ENCODE measurements at regions not wholly inside any gene's neighbourhood (a gene's known extent, or its start where the extent isn't known, plus 50 kb on each side); places are given as distances from the start of the nearest gene placed in this dataset.

- no peaks in the 10 kb centered on the region for H4K20me1 ChIP-seq (ENCODE audit: insufficient read depth, low read length)
- H3K4me2 ChIP-seq (ENCODE audit: low read length): no peak overlapping the region
- no peaks in the 10 kb centered on the region for H3K27me3 ChIP-seq (ENCODE audit: insufficient read depth, low read length)
- no peak overlapping the region for H3K9ac ChIP-seq (ENCODE audit: low read length)
- no peaks in the 10 kb centered on the region for H3K9me2 ChIP-seq (ENCODE audit: low read depth, low read length)
- no peak overlapping the region for H2AFZ ChIP-seq (ENCODE audit: low read length)
- H3K4me3 ChIP-seq (ENCODE audit: low read depth, low read length, poor library complexity, severe bottlenecking): no peak overlapping the region
- TF ChIP-seq CTCF (IDR thresholded peaks at IDR 0.05; ENCODE audit: low read length) (no peak), EZH2 (IDR thresholded peaks at IDR 0.05; ENCODE audit: borderline replicate concordance, low read length) (no peak)
- no peaks in the 10 kb centered on the region for H3F3A ChIP-seq (ENCODE audit: insufficient read depth, low read length)
- H3K4me1 ChIP-seq (ENCODE audit: insufficient read depth, low read length, severe bottlenecking): no peaks in the 10 kb centered on the region
- H3K36me3 ChIP-seq (ENCODE audit: insufficient read depth, low read length): no peaks in the 10 kb centered on the region
- no peaks in the 10 kb centered on the region for H3K79me2 ChIP-seq (ENCODE audit: insufficient read depth, low read length)
- no peak overlapping the region for H3K27ac ChIP-seq (ENCODE audit: low read depth, low read length, poor library complexity, severe bottlenecking)
- no peaks in the 10 kb centered on the region for H3K9me3 ChIP-seq (ENCODE audit: low read length)
Observed at GRCh38 chr13:38024431-38024830, 154.9 kb upstream of the TRPC4 start.

- Histone ChIP-seq H3F3A (ENCODE audit: insufficient read depth, low read length) (no peaks in the 10 kb centered on the region), H3K4me2 (ENCODE audit: low read length) (no peak overlapping the region), H3K27ac (ENCODE audit: low read depth, low read length, poor library complexity, severe bottlenecking) (no peak overlapping the region), H3K4me3 (ENCODE audit: low read depth, low read length, poor library complexity, severe bottlenecking) (no peak overlapping the region), H3K79me2 (ENCODE audit: insufficient read depth, low read length) (no peaks in the 10 kb centered on the region; the same call in 1 of the 2 replicates), H3K36me3 (ENCODE audit: insufficient read depth, low read length) (no peaks in the 10 kb centered on the region), H3K27me3 (ENCODE audit: insufficient read depth, low read length) (no peaks in the 10 kb centered on the region), H3K9me2 (ENCODE audit: low read depth, low read length) (no peaks in the 10 kb centered on the region), H2AFZ (ENCODE audit: low read length) (no peak overlapping the region), H3K9me3 (ENCODE audit: low read length) (no peaks in the 10 kb centered on the region), H3K9ac (ENCODE audit: low read length) (no peak overlapping the region), H3K4me1 (ENCODE audit: insufficient read depth, low read length, severe bottlenecking) (no peaks in the 10 kb centered on the region), H4K20me1 (ENCODE audit: insufficient read depth, low read length) (no peaks in the 10 kb centered on the region)
- TF ChIP-seq CTCF (IDR thresholded peaks at IDR 0.05; ENCODE audit: low read length) (no peak), EZH2 (IDR thresholded peaks at IDR 0.05; ENCODE audit: borderline replicate concordance, low read length) (no peak)
Observed at GRCh38 chr13:38017320-38017719, 147.7 kb upstream of the TRPC4 start.

- no peaks in the 10 kb centered on the region for H4K20me1 ChIP-seq (ENCODE audit: insufficient read depth, low read length)
- no peaks in the 10 kb centered on the region; the same call in 1 of the 2 replicates for H3K79me2 ChIP-seq (ENCODE audit: insufficient read depth, low read length)
- no peaks in the 10 kb centered on the region for H3F3A ChIP-seq (ENCODE audit: insufficient read depth, low read length)
- no peaks in the 10 kb centered on the region for H3K9me3 ChIP-seq (ENCODE audit: low read length)
- no peaks in the 10 kb centered on the region for H3K4me1 ChIP-seq (ENCODE audit: insufficient read depth, low read length, severe bottlenecking)
- H3K9me2 ChIP-seq (ENCODE audit: low read depth, low read length): no peaks in the 10 kb centered on the region
- H3K4me3 ChIP-seq (ENCODE audit: low read depth, low read length, poor library complexity, severe bottlenecking): no peak overlapping the region
- no peak overlapping the region for H3K9ac ChIP-seq (ENCODE audit: low read length)
- H3K36me3 ChIP-seq (ENCODE audit: insufficient read depth, low read length): no peaks in the 10 kb centered on the region
- H3K4me2 ChIP-seq (ENCODE audit: low read length): no peak overlapping the region
- no peaks in the 10 kb centered on the region for H3K27me3 ChIP-seq (ENCODE audit: insufficient read depth, low read length)
- TF ChIP-seq CTCF (IDR thresholded peaks at IDR 0.05; ENCODE audit: low read length) (no peak), EZH2 (IDR thresholded peaks at IDR 0.05; ENCODE audit: borderline replicate concordance, low read length) (no peak)
- H2AFZ ChIP-seq (ENCODE audit: low read length): no peak overlapping the region
- no peak overlapping the region for H3K27ac ChIP-seq (ENCODE audit: low read depth, low read length, poor library complexity, severe bottlenecking)
Observed at GRCh38 chr13:38013676-38014075, 144.1 kb upstream of the TRPC4 start.

All from OCI-LY1 (cell line).